Stimulated activated naive CD4-positive, alpha-beta T cell (primary cell): ENCODE measurements at regions not wholly inside any gene's neighbourhood (a gene's known extent, or its start where the extent isn't known, plus 50 kb on each side); places are given as distances from the start of the nearest gene placed in this dataset.
"Not testable (repeated sequence)": the region's sequence is repeated elsewhere in the genome, so short reads cannot be mapped to it uniquely, and the experiment has no call there.

Source experiments
- DNase-seq, 6 experiments: peaks; one replicate each; lab custom pipeline; 2025; lab: John Stamatoyannopoulos, UW

- DNase-seq = no peak
Observed at GRCh38 chr2:100741880-100742276, 78.1 kb upstream of the NPAS2 start.

GRCh38 chr2:100742277-100743254 is 77.4 kb upstream of the NPAS2 start:
- no peak for DNase-seq

GRCh38 chr2:100743741-100744140 is 76.2 kb upstream of the NPAS2 start:
- no peak for DNase-seq

GRCh38 chr2:100744184-100744583 is 75.8 kb upstream of the NPAS2 start:
- DNase-seq = no peak

GRCh38 chr2:100744589-100744988 is 75.3 kb upstream of the NPAS2 start:
- no peak for DNase-seq

GRCh38 chr2:100745604-100746003 is 74.3 kb upstream of the NPAS2 start:
- DNase-seq = no peak

GRCh38 chr2:100747551-100747950 is 72.4 kb upstream of the NPAS2 start:
- no peak for DNase-seq

GRCh38 chr2:100747996-100748615 is 71.8 kb upstream of the NPAS2 start:
- no peak for DNase-seq

- no peak for DNase-seq
Observed at GRCh38 chr2:100748673-100749072, 71.3 kb upstream of the NPAS2 start.

- DNase-seq = no peak
Observed at GRCh38 chr2:100749771-100750542, 70.0 kb upstream of the NPAS2 start.

GRCh38 chr2:100751871-100752625 is 67.9 kb upstream of the NPAS2 start:
- not testable (repeated sequence) for DNase-seq

- no peak for DNase-seq
Observed at GRCh38 chr2:100752628-100753333, 67.2 kb upstream of the NPAS2 start.

GRCh38 chr2:100753444-100753843 is 66.5 kb upstream of the NPAS2 start:
- no peak for DNase-seq

GRCh38 chr2:100753881-100754280 is 66.1 kb upstream of the NPAS2 start:
- DNase-seq = no peak

- DNase-seq = no peak
Observed at GRCh38 chr2:100754951-100755350, 65.0 kb upstream of the NPAS2 start.

- DNase-seq = no peak
Observed at GRCh38 chr2:100755441-100755840, 64.5 kb upstream of the NPAS2 start.

GRCh38 chr2:100756704-100757103 is 63.2 kb upstream of the NPAS2 start:
- no peak for DNase-seq

GRCh38 chr2:100757621-100758394 is 62.1 kb upstream of the NPAS2 start:
- no peak for DNase-seq

GRCh38 chr2:100759901-100760300 is 60.0 kb upstream of the NPAS2 start:
- no peak for DNase-seq

- no peak for DNase-seq
Observed at GRCh38 chr2:100761365-100761764, 58.6 kb upstream of the NPAS2 start.
